GM20431 (cell line): ENCODE measurements at regions not wholly inside any gene's neighbourhood (a gene's known extent, or its start where the extent isn't known, plus 50 kb on each side); places are given as distances from the start of the nearest gene placed in this dataset.

Experiments
- in situ Hi-C: fragments of 300-500 bp; cut with MseI, MboI; formaldehyde crosslinking; loops from one replicate; pipeline ENCODE4 v1.15.0; 2020; ENCODE audit warnings: low sequenced_read_pairs; ENCODE audit not compliant: unreplicated experiment

DNA sequence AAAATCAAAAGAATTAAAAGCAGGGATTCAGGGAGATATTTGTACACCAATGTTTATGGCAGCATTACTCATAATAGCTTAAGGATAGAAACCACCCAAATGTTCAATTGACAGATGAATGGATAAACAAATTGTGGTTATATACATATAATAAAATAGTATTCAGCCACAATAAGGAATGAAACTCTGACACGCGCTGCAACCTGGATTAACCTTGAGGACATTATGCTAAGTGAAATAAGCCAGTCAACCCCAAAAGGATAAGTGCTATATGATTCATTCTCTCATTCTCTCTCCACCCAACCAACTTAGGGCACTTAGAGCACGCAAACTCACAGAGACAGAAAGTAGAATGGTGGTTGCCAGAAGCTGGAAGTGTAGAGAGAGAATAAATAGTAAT, 216.8 kb upstream of the SLC14A2 start:
- in situ Hi-C loops = loop anchor here (25.0 kb wide), 1 partner anchor 1786 kb away; no protein-coding TSS in a partner anchor

GRCh38 chr18:45399146-45399545, 216.1 kb upstream of the SLC14A2 start:
- in situ Hi-C loops = loop anchor here (25.0 kb wide), 1 partner anchor 1787 kb away; no protein-coding TSS in a partner anchor

- in situ Hi-C loops = loop anchor here (25.0 kb wide), 1 partner anchor 1787 kb away; no protein-coding TSS in a partner anchor
These were observed 215.6 kb upstream of the SLC14A2 start for GRCh38 chr18:45399643-45400042.

DNA sequence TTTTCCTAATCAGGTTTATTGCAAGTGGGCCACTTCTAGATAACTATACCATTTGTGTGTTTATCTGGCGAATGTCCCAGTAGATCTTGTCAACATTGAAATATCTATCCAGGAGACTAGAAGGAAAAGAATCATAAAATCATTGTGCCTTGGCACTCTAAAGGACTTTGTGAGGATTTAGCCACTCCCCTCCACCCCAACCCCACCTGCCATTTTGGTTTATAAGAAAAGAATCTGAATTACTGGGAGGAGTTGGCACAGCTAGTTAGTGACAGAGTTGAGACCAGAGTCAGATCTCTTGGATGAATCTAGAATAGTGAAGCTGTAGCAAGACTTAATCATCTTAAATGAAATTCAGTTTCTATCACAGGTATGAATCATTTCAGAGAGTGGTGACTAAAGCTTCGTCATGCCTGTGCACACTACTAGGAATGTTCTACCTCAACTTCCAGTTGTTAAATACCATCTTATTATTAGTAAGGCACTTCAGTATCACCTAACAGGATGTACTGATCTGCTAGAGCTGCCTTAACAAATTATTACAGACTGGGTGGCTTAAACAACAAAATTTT, 212.7 kb upstream of the SLC14A2 start:
- in situ Hi-C loops = no loop called here

- in situ Hi-C loops = no loop called here
These were observed 211.8 kb upstream of the SLC14A2 start for GRCh38 chr18:45403341-45404049.

DNA sequence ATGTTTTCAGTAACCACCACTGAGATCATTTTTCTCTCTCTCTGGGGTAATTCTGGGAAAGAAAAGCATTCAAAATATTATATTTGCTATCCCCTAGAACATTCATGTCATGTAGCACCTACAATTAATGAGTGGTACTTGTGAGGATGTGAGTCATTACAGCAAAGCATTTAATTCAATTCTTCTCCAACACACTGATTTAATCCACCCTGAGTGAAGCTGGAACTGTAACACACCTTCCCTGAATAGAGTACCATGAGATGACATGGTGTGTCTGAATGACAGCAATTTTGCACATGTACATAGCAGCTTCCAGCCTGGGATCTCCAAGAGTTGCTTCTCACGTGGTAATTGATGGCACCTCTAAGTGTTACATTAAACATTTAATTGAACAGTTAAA, 207.1 kb upstream of the SLC14A2 start:
- in situ Hi-C loops = no loop called here

GRCh38 chr18:45409971-45410370, 205.3 kb upstream of the SLC14A2 start:
- in situ Hi-C loops = no loop called here

DNA sequence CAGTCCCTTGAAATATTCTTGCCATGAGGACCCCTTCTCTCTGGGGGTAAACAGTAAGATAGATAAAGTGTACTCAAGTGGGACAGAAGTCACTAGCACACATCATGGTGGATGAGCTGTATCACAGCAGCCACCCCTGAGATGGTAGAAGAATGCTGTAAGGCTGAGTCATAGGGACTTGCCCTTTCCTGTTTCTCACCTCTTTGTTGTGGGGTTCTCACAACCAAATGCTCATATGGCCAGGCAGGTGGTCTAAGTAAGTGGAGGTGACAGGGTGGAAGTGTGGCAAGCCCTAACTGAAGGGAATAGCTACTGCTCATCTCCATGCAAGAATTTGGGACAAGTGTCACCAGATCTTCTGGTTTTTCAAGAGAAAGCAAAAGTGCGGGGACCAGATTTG, 202.7 kb upstream of the SLC14A2 start:
- in situ Hi-C loops = no loop called here

- in situ Hi-C loops = no loop called here
These were observed 202.0 kb upstream of the SLC14A2 start for GRCh38 chr18:45413180-45413836.

GRCh38 chr18:45415614-45416013, 199.7 kb upstream of the SLC14A2 start:
- in situ Hi-C loops = no loop called here

DNA sequence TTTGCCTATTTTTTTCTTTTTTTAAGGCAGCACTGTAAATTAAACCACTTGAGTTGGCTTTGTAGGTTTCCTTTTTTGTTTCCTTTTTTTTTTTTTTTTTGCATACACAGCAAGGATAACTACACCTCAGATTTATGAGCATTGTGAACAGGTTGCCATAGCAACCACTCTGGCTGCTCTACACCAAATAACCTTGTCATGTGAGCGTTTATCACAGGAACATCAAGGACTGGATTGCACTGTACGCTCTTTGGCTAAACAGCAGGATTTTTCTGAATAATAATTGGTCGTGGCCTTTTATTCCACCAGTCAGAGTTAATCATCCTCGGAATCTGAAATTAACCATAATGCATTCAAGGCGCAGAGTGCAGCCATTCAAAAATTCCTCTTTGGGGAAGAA, 199.1 kb upstream of the SLC14A2 start:
- in situ Hi-C loops = no loop called here

DNA sequence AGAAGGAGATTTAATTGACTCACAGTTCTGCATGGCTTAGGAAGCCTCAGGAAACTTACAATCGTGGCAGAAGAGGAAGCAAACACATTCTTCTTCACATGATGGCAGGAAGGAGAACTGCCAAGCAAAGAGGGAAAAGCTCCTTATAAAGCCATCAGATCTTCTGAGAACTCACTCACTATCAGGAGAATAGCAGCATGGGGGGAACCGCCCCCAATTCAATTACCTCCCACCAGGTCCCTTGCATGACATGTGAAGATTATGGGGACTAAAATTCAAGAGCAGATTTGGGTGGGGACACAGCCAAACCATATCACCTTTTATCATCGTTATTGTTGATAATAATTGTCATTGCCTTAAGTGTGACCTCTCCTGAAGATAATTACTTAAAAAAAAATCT, 197.9 kb upstream of the SLC14A2 start:
- in situ Hi-C loops = no loop called here

DNA sequence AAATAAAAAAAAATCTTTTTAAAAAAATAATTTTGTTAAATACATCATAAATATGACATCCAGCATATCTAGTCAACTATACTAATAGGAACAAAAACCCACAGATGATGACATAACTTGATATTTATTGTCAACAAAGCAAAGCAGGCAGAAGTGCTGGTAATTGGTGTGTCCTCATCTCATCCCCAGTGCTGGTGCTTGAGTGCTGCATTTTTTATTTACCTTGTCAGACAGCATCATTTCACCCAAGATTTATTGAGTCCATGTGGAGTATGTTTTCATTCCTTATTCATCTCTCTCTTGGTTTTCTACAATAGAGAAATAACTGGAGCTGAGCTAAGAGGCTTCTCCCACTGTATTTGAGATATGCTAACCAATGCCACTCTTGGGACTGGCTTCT, 191.6 kb upstream of the SLC14A2 start:
- in situ Hi-C loops = no loop called here

DNA sequence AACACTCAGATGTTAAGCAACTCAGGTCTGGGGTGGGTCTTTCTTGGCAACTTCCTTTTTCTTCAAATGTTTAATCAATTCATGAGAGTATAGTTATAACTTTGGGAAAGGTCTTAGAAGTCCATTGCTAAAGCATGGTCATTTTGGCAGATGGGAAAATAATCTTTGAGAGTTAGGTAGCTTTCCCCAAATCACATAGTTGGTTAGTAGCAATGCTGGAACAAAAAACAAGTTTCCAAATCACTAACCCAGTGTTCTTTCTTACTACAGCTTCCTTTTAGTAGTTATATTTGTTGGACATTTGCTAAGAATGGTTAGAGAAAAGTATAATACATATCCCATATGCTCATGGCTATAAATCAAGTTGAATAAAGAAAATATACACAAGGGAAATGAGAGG, 185.2 kb upstream of the SLC14A2 start:
- in situ Hi-C loops = no loop called here

- in situ Hi-C loops = no loop called here
These were observed 179.5 kb upstream of the SLC14A2 start for GRCh38 chr18:45435810-45436209.

- in situ Hi-C loops = no loop called here
These were observed 177.9 kb upstream of the SLC14A2 start for GRCh38 chr18:45437366-45437765.

GRCh38 chr18:45439851-45440645, 175.2 kb upstream of the SLC14A2 start:
- in situ Hi-C loops = no loop called here

- in situ Hi-C loops = no loop called here
These were observed 174.0 kb upstream of the SLC14A2 start for GRCh38 chr18:45441110-45441847.

- in situ Hi-C loops = no loop called here
These were observed 171.2 kb upstream of the SLC14A2 start for GRCh38 chr18:45444040-45444439.
